Heart right ventricle (tissue), 16 donors: ENCODE measurements at regions not wholly inside any gene's neighbourhood (a gene's known extent, or its start where the extent isn't known, plus 50 kb on each side); places are given as distances from the start of the nearest gene placed in this dataset.

Source experiments
- ATAC-seq, 8 donors: fragments of 200-7000 bp; cut with Tn5 transposase; one replicate each; pipeline ENCODE4 v1.9.1; 2020; ENCODE audit warnings: mild to moderate bottlenecking in 8 of 8, moderate library complexity in 8 of 8, moderate number of reproducible peaks in 1 of 8
- DNase-seq, 2 donors: peaks; one replicate each; pipeline ENCODE4 v3.0.0-alpha.2; 2020
- H3K27ac ChIP-seq, 10 donors: fragments of 200-600 bp; sonication (generic) in 2 of 10; one replicate each; pipeline versions ENCODE4 v1.5.0 to v1.8.0; 2020 to 2022; ENCODE audit warnings: mild to moderate bottlenecking in 3 of 10
- H3K27me3 ChIP-seq, 7 donors: fragments of 200-600 bp; one replicate each; pipeline ENCODE4 v1.8.0; 2021 to 2022; ENCODE audit warnings: mild to moderate bottlenecking in 2 of 7
- H3K36me3 ChIP-seq, 9 donors: fragments of 200-600 bp; sonication (generic) in 1 of 9; one replicate each; pipeline versions ENCODE4 v1.5.0 to v1.8.0; 2020 to 2022; ENCODE audit warnings: mild to moderate bottlenecking in 2 of 9
- H3K4me1 ChIP-seq, 9 donors: fragments of 200-600 bp; sonication (generic) in 1 of 9; one replicate each; pipeline versions ENCODE4 v1.5.0 to v1.8.0; 2020 to 2022; ENCODE audit warnings: mild to moderate bottlenecking in 4 of 9
- H3K4me3 ChIP-seq, 10 donors: fragments of 200-600 bp; sonication (generic) in 2 of 10; one replicate each; pipeline versions ENCODE4 v1.5.0 to v1.8.0; 2020 to 2022; ENCODE audit warnings: mild to moderate bottlenecking in 7 of 10, moderate library complexity in 2 of 10
- H3K9me3 ChIP-seq, 11 donors: fragments of 200-600 bp in 10 of 11; sonication (generic) in 2 of 11; one replicate each; pipeline versions ENCODE4 v1.5.0 to v1.8.0; 2013 to 2022; ENCODE audit warnings: mild to moderate bottlenecking in 2 of 11, control low read depth in 1 of 11, moderate library complexity in 1 of 11
- CTCF ChIP-seq, 9 donors: fragments of 200-600 bp; sonication (generic) in 2 of 9; IDR thresholded peaks; one replicate each; pipeline versions ENCODE4 v1.5.0 to v1.8.0; 2021 to 2022; ENCODE audit warnings: antibody characterized with exemption in 9 of 9, mild to moderate bottlenecking in 5 of 9, moderate library complexity in 1 of 9
- WGBS, 2 donors: extraction: QIAGEN DNeasy Blood & Tissue Kit; methylation state at CpG; one replicate each; pipeline ENCODE4 v1.1.7; 2013; ENCODE audit warnings: inconsistent platforms in 1 of 2; 5-methylcytosine and 5-hydroxymethylcytosine counted together
- intact Hi-C, 10 donors: fragments of 100-400 bp; cut with DNase I; formaldehyde crosslinking; loops; one replicate each; pipeline versions ENCODE4 v1.11.1 to v1.14.2; 2022
- donor health status: Arrhythmogenic right ventricular cardiomyopathy.
- donor health status: ischemic (EF 13 %, LVEDD 7.1; RV severe dilation, severe dysfunction).
- donor health status: healthy with polysubstance abuse.
- donor health status: DM: no; HTN: yes; CAD: no.
- donor health status: DM: no; HTN: no; CAD: no.
- donor health status: ischemic (EF 25% LVEDD 6.9; RV normal size, moderate dysfunction).
- donor health status: ischemic (EF 25% LVEDD 5.7; RV mildly dilated, moderate dysfunction).
- donor health status: healthy.
- donor health status: DM: yes; HTN: yes; CAD: no.
- donor health status: Ischemic cardiomyopathy.
- donor health status: ischemic (EF 35%, LVEDD 5.7; RV mildly dilated, moderate dysfunction).
- donor health status: nonischemic (EF 11% LVEDD 7.7; RV severe dilation, severe dysfunction).
- donor health status: DM: yes; HTN: yes; CAD: no.
- donor health status: PGD.
- donor health status: ischemic (EF 29% LVEDD 5.4; RV normal size, mild dysfunction).
- donor health status: nonischemic (EF 23%, LVEDD 6.1; RV moderate dilation, normal function).

GRCh38 chr18:39371996-39372395, 1806.4 kb upstream of the CELF4 start:
- WGBS, 2 donors: 86 to 98% methylated on average over 1 of the region's 1 CpG

DNA sequence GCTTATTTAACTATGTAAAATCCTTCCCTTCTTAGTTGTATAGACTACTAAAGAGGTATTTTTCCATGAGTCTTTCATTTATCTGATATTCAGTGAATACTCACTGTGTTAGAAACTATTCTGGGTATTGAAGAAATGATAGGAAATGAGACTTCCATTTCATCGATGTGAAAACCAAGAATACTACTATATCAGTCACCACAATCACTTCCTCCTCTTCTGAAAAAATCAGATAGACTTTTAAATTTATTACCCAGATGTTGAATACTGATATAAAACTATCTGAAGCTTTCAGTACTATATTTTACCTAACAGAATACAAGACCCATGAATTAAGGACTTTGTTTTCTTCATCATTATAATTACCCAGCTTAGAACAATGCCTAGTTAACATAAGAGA, 1801.1 kb upstream of the CELF4 start:
- no peak for ATAC-seq

More at GRCh38 chr18:39371996-39372395, 1806.4 kb upstream of the CELF4 start:
- no peak overlapping the region for H3K4me3 ChIP-seq
- no peaks in the 10 kb centered on the region for H3K4me1 ChIP-seq
- peaks cover 0 to 27% (median 0%) of the 10 kb centered on the region in 11 donors for H3K9me3 ChIP-seq
- DNase-seq (no peak), ATAC-seq (no peak)
- no peaks in the 10 kb centered on the region for H3K27me3 ChIP-seq
- H3K27ac ChIP-seq: no peak overlapping the region
- no peaks in the 10 kb centered on the region for H3K36me3 ChIP-seq
- TF ChIP-seq CTCF (IDR thresholded peaks at IDR 0.05): no peak
- intact Hi-C loops: no loop called here

GRCh38 chr18:39365836-39366485, 1800.4 kb upstream of the CELF4 start:
- TF ChIP-seq CTCF (IDR thresholded peaks at IDR 0.05): no peak
- intact Hi-C loops: no loop called here
- DNase-seq (no peak), ATAC-seq (no peak)
- 58 to 71% methylated on average over 3 of the region's 3 CpGs for whole genome bisulfite sequencing, 2 donors
- Histone ChIP-seq H3K27me3 (no peaks in the 10 kb centered on the region), H3K4me1 (no peaks in the 10 kb centered on the region), H3K4me3 (no peak overlapping the region), H3K27ac (no peak overlapping the region), H3K9me3 (peaks cover 0 to 11% (median 0%) of the 10 kb centered on the region in 11 donors), H3K36me3 (no peaks in the 10 kb centered on the region)

More for the DNA sequence above, 1801.1 kb upstream of the CELF4 start:
- intact Hi-C loops: no loop called here
- 49 to 78% methylated on average over 1 of the region's 1 CpG for WGBS, 2 donors
- Histone ChIP-seq H3K4me1 (no peaks in the 10 kb centered on the region), H3K36me3 (no peaks in the 10 kb centered on the region), H3K27ac (no peak overlapping the region), H3K4me3 (no peak overlapping the region), H3K27me3 (no peaks in the 10 kb centered on the region), H3K9me3 (peaks cover 0 to 13% (median 0%) of the 10 kb centered on the region in 11 donors)
- TF ChIP-seq CTCF (IDR thresholded peaks at IDR 0.05): no peak
- DNase-seq: no peak

DNA sequence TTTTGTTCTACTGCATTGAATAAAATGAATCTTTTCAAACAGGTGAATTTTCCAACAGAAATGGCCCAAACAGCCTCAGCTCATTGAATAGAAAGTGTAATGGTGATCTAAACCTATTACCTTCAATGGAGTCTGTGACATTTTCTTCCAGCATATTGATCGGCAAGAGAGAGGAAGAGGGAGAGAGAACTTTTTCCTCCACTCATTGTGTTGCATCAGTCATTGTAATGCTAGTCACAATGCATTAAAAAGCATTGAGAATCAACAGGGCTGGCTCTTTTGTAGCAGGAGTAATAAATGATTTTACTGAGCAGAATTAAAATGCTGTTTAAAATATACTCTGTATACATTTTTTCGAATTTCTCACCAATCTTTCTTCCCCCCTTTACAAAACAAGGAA, 1794.5 kb upstream of the CELF4 start:
- Histone ChIP-seq H3K9me3 (no peaks in the 10 kb centered on the region), H3K4me3 (no peak overlapping the region), H3K27me3 (no peaks in the 10 kb centered on the region), H3K36me3 (no peaks in the 10 kb centered on the region), H3K4me1 (no peaks in the 10 kb centered on the region), H3K27ac (no peak overlapping the region)
- no peak for ATAC-seq
- intact Hi-C loops: no loop called here
- TF ChIP-seq CTCF (IDR thresholded peaks at IDR 0.05): no peak
- no peak for DNase-seq
- WGBS, 2 donors: 75 to 84% methylated on average over 2 of the region's 2 CpGs
